Thyroid gland (tissue), 4 donors: ENCODE measurements at regions not wholly inside any gene's neighbourhood (a gene's known extent, or its start where the extent isn't known, plus 50 kb on each side); places are given as distances from the start of the nearest gene placed in this dataset.

Source experiments
- DNase-seq, 2 donors: peaks; one replicate each; pipeline ENCODE4 v3.0.0-alpha.2; 2019
- H3K27ac ChIP-seq, 3 donors: fragments of 200-600 bp; sonication (generic); 1 replicate in 2 of 3; 2 replicates in 1 of 3; pipeline ENCODE4 v1.5.1; 2016 to 2019; ENCODE audit warnings: mild to moderate bottlenecking in 1 of 3, moderate library complexity in 1 of 3
- H3K27me3 ChIP-seq: fragments of 200-600 bp; sonication (generic); one replicate; pipeline ENCODE4 v1.5.1; 2019
- H3K36me3 ChIP-seq, 2 donors: fragments of 200-600 bp; sonication (generic); one replicate each; pipeline ENCODE4 v1.5.1; 2016 to 2019
- H3K4me1 ChIP-seq, 2 donors: fragments of 200-600 bp; sonication (generic); one replicate each; pipeline ENCODE4 v1.5.1; 2017 to 2019
- H3K4me3 ChIP-seq, 3 donors: fragments of 200-600 bp; sonication (generic); replicated peaks in 1 of 3; 1 replicate in 2 of 3; 2 replicates in 1 of 3; pipeline ENCODE4 v1.5.1; 2016; ENCODE audit warnings: mild to moderate bottlenecking in 1 of 3
- H3K9me3 ChIP-seq: fragments of 200-600 bp; sonication (generic); one replicate; pipeline ENCODE4 v1.5.1; 2017
- CTCF ChIP-seq, 6 experiments: fragments of 200-600 bp in 3 of 6; fragments of 450-650 bp in 3 of 6; sonication (generic) in 3 of 6; IDR thresholded peaks; one replicate each; pipeline ENCODE4 v1.5.1; 2016 to 2019; ENCODE audit warnings: antibody characterized with exemption in 6 of 6, mild to moderate bottlenecking in 2 of 6, inconsistent platforms in 1 of 6, moderate library complexity in 1 of 6
- POLR2A ChIP-seq, 2 donors: fragments of 450-650 bp; IDR thresholded peaks; one replicate each; pipeline ENCODE4 v1.6.1; 2017; ENCODE audit warnings: antibody characterized with exemption in 2 of 2, mild to moderate bottlenecking in 2 of 2, moderate library complexity in 1 of 2
- WGBS, 2 donors: methylation state at CpG; one replicate each; pipeline ENCODE4 v1.1.5; 2017; 5-methylcytosine and 5-hydroxymethylcytosine counted together
- intact Hi-C: fragments of 100-400 bp; cut with DNase I; formaldehyde crosslinking; loops from one replicate; pipeline ENCODE4 v1.15.1; 2023

DNA sequence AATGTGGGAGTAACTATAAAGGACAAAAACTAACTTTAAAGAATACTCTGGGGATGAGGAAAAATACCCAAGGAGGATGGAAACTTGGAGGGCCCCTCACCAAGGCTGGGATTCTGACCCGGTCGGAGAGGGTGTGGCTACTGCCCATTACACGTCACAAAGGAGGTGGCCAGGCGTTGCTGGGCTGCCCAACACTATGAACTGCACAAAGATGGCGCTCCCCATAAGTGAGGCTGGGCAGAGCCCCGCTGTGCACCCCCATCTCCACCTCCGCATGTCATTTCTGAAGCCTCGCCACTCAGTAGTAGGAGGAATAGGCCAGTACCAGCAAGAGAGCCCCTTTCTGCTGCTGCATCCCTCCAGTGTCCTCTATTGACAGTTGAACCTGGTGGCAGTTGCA, 290.1 kb upstream of the ZNF32 start:
- Histone ChIP-seq H3K4me1 (no peaks in the 10 kb centered on the region), H3K27me3 (no peaks in the 10 kb centered on the region), H3K27ac (no peak overlapping the region), H3K36me3 (no peaks in the 10 kb centered on the region), H3K9me3 (no peaks in the 10 kb centered on the region), H3K4me3 (no peak overlapping the region)
- 79 to 83% methylated on average over 7 to 8 of the region's 8 CpGs for whole genome bisulfite sequencing, 2 donors
- intact Hi-C loops: no loop called here
- no peak for DNase-seq
- no peak for TF ChIP-seq POLR2A (IDR thresholded peaks at IDR 0.05)
- TF ChIP-seq CTCF (IDR thresholded peaks at IDR 0.05): no peak

- Histone ChIP-seq H3K36me3 (no peaks in the 10 kb centered on the region), H3K4me1 (no peaks in the 10 kb centered on the region), H3K27me3 (no peaks in the 10 kb centered on the region), H3K9me3 (no peaks in the 10 kb centered on the region), H3K27ac (no peak overlapping the region), H3K4me3 (no peak overlapping the region)
- 83 to 96% methylated on average over 4 of the region's 4 CpGs for WGBS, 2 donors
- intact Hi-C loops: no loop called here
- TF ChIP-seq CTCF (IDR thresholded peaks at IDR 0.05) (no peak), POLR2A (IDR thresholded peaks at IDR 0.05) (no peak)
- no peak for DNase-seq
Measured at GRCh38 chr10:43931308-43931930, 282.7 kb upstream of the ZNF32 start.

DNA sequence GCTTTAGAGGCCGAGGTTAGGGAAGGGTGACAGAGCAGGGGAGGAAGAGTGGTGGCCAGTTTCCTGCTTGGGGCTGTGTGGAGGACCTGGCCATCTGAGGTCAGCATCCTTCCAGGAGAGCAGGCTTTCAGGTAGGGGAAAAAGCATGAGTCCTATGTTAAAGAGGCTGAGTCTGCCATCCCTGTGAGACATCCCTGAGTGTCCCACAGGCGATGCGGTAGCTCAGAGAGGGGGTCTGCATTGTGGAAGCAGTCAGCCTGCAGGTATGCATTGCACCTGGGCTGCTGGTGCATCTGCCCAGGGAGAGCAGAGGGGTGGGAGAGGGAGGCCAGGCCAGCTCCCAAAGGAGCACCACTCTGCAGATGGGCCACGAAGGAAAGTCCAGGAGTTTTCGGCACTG, 282.1 kb upstream of the ZNF32 start:
- Histone ChIP-seq H3K9me3 (no peaks in the 10 kb centered on the region), H3K27ac (no peak overlapping the region), H3K27me3 (no peaks in the 10 kb centered on the region), H3K4me1 (no peaks in the 10 kb centered on the region), H3K4me3 (no peak overlapping the region), H3K36me3 (no peaks in the 10 kb centered on the region)
- no peak for DNase-seq
- WGBS, 2 donors: 95 to 97% methylated on average over 5 of the region's 5 CpGs
- TF ChIP-seq POLR2A (IDR thresholded peaks at IDR 0.05) (no peak), CTCF (IDR thresholded peaks at IDR 0.05) (no peak)
- intact Hi-C loops: no loop called here

DNA sequence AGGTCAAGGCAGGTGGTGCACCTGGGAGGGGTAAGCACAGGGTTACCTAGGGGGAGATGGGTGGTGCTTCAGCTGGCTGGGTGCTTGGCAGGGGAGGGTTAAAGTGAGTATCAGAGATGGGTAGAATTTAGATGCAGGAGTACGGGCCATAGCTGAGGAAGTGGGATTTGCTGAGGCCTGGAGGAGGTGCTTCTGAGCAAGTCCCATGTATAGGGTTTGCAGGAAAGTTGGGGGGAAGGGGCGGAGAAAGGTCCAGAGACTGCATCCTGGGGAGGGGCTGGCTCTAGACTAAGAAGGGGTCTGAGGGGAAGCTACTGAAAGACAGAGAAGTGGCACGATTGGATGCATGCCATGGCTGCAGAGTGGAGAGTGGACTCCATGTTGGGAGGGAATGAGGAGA, 281.6 kb upstream of the ZNF32 start:
- no peak for TF ChIP-seq CTCF (IDR thresholded peaks at IDR 0.05)
- no peak for TF ChIP-seq POLR2A (IDR thresholded peaks at IDR 0.05)
- DNase-seq: no peak
- Histone ChIP-seq H3K4me3 (no peak overlapping the region), H3K27me3 (no peaks in the 10 kb centered on the region), H3K27ac (no peak overlapping the region), H3K36me3 (no peaks in the 10 kb centered on the region), H3K9me3 (no peaks in the 10 kb centered on the region), H3K4me1 (no peaks in the 10 kb centered on the region)
- WGBS, 2 donors: 86 to 88% methylated on average over 3 of the region's 3 CpGs
- intact Hi-C loops: no loop called here

DNA sequence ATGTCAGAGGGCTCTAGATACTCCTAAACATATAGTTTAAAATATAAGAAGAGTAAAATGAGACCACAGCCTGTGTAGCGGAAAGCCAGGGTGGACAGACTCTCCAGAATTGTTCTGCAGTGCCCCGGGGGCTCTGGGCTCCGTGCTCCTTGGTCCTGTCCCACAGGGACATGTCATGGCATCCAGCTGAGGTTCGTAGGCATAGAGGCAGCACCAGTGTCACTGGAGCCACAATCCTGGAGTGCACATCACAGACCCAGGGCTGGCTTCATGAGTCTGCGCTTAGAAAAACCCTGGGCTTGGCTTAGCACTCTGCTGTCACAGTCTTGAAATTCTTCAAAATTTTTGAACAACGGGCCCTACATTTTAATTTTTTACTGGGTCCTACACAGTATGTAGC, 280.4 kb upstream of the ZNF32 start:
- H3K4me1 ChIP-seq: no peaks in the 10 kb centered on the region
- DNase-seq: no peak
- intact Hi-C loops: no loop called here
- no peak overlapping the region for H3K4me3 ChIP-seq
- no peaks in the 10 kb centered on the region for H3K27me3 ChIP-seq
- no peaks in the 10 kb centered on the region for H3K36me3 ChIP-seq
- H3K27ac ChIP-seq: no peak overlapping the region
- TF ChIP-seq POLR2A (IDR thresholded peaks at IDR 0.05) (no peak), CTCF (IDR thresholded peaks at IDR 0.05) (no peak)
- no peaks in the 10 kb centered on the region for H3K9me3 ChIP-seq
- 87 to 93% methylated on average over 6 of the region's 6 CpGs for WGBS, 2 donors
